ENCODE measurements at regions not wholly inside any gene's neighbourhood (a gene's known extent, or its start where the extent isn't known, plus 50 kb on each side); places are given as distances from the start of the nearest gene placed in this dataset.
A peak's percentile ranks its signal among the peaks of the same experiment; 100 is the strongest.

DNA sequence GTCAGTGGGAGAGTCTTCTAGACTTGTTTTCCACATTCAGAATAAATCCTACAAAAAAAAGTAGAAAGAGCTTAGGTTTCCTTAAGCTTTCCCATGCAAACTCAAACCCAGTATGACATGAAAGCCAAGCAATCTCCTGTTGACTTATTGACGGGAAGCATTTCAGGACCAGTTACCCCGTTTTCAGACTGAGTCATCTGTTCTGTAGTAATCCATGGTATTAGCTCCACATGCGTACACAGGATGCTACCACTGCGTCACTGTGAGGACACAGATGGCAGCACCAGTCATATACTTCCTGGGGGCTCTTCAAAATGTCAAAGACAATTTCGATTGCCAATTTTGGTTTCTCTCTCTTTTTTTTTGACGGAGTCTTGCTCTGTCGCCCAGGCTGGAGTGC lies 224.9 kb upstream of the MAD2L1 start (continued):
- no peak for TF ChIP-seq DZIP1 (CRISPR knock-in tag; IDR thresholded peaks at IDR 0.05)
- no peak for TF ChIP-seq CENPT (CRISPR knock-in tag; IDR thresholded peaks at IDR 0.05; ENCODE audit: low read depth)
- no peak for TF ChIP-seq ZNF207 (IDR thresholded peaks at IDR 0.05; ENCODE audit: borderline replicate concordance)
- TF ChIP-seq KDM4B (CRISPR knock-in tag; IDR thresholded peaks at IDR 0.05), result no peak
- TF ChIP-seq TRIM24 (CRISPR knock-in tag; IDR thresholded peaks at IDR 0.05), result no peak
- TF ChIP-seq HDAC6 (IDR thresholded peaks at IDR 0.05; ENCODE audit: low read depth, low read length), result no peak
- no peak for TF ChIP-seq ZNF232 (CRISPR knock-in tag; IDR thresholded peaks at IDR 0.05; ENCODE audit: borderline replicate concordance)

- H3K9ac ChIP-seq (ENCODE audit: insufficient read depth, low read depth, low read length), result no peak overlapping the region
- no peak overlapping the region for H3K4me2 ChIP-seq (ENCODE audit: low read depth, low read length)
- H3K4me1 ChIP-seq (ENCODE audit: insufficient read depth, low read length), result no peaks in the 10 kb centered on the region
- CTCF ChIA-PET (ENCODE audit: low intra/inter-chr PET ratio, low total read pairs), result no interaction called here
- in situ Hi-C loops (cut with HindIII; ENCODE audit: extremely low pct_ligation_motif_present, low pct_unique_long_range_greater_than_20kb) (no loop called here), intact Hi-C loops (cut with micrococcal nuclease; ENCODE audit: unreplicated experiment) (no loop called here)
- H3K27me3 ChIP-seq (ENCODE audit: control insufficient read depth in 1 of 2, insufficient read depth in 2 of 2, low read length in 2 of 2), result no peaks in the 10 kb centered on the region
- H3K9me3 ChIP-seq (ENCODE audit: low read length), result no peaks in the 10 kb centered on the region
- BruUV-seq (replicated peaks), result no TSS peak
- no peaks in the 10 kb centered on the region for H4K20me1 ChIP-seq (ENCODE audit: insufficient read depth, low read length)
- H3K4me3 ChIP-seq (replicated peaks in 1 of 3; ENCODE audit: insufficient read depth in 1 of 3, low read depth in 2 of 3, low read length in 3 of 3), result no peak overlapping the region
- H3K36me3 ChIP-seq (replicated peaks in 1 of 2; ENCODE audit: control insufficient read depth in 1 of 2, insufficient read depth in 2 of 2, low read length in 2 of 2), result no peaks in the 10 kb centered on the region
- 0% methylated on average over 1 of the region's 1 CpG for WGBS (ENCODE audit: low lambda C conversion rate)
- ATAC-seq (no peak), FAIRE-seq (no peak), DNase-seq (ENCODE audit: low spot score) (no peak)
- H3K27ac ChIP-seq (ENCODE audit: extremely low read length, insufficient read depth, low read length), result no peak overlapping the region
- no peak overlapping the region for H2AFZ ChIP-seq (ENCODE audit: low read length)
- TF ChIP-seq MAFF (IDR thresholded peaks at IDR 0.05; ENCODE audit: low read depth, low read length) (peak; percentile 58), MAFK (conservative IDR thresholded peaks at IDR 0.05 in 1 of 2, IDR thresholded peaks at IDR 0.05 in 1 of 2; ENCODE audit: low read length in 2 of 2) (peak in 1 of 2 experiments; percentile 67; a peak in 2 of 4 replicates), ZKSCAN1 (IDR thresholded peaks at IDR 0.05; ENCODE audit: low read length) (no peak)
- POLR2A ChIA-PET, result no interaction called here
- no peaks in the 10 kb centered on the region for H3K79me2 ChIP-seq (ENCODE audit: insufficient read depth, low read length)
Observed at GRCh38 chr4:120290553-120290952, 223.9 kb upstream of the MAD2L1 start.

Measured in HepG2 (cell line).